ENCODE measurements at regions not wholly inside any gene's neighbourhood (a gene's known extent, or its start where the extent isn't known, plus 50 kb on each side); places are given as distances from the start of the nearest gene placed in this dataset.

GRCh38 chr10:3868271-3868664 lies 83.3 kb upstream of the KLF6 start:
- TF ChIP-seq EZH2 (IDR thresholded peaks at IDR 0.05; ENCODE audit: insufficient read depth, poor library complexity, severe bottlenecking) (no peak), EZH2phosphoT487 (IDR thresholded peaks at IDR 0.05; ENCODE audit: insufficient read depth, low read depth) (no peak)
